ENCODE measurements at regions not wholly inside any gene's neighbourhood (a gene's known extent, or its start where the extent isn't known, plus 50 kb on each side); places are given as distances from the start of the nearest gene placed in this dataset.

DNA sequence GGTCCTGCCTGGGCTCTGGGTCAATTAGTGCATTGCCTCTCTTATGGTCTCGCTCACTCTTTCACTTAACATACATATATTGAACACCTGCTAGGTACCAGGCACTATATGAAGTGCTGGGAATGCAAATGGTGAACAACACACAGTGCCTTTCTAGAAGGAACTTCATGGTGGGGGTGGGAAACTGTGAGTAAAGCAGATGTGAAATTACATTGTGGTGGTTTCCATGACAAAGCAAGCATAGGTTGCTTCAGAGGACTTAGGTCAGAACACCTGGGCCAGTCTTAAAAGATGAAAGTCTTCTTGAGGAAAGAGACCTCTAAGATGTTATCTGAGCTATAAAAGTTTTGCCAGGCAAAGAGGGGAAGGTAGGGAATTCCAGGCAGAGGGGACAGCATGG is 231.3 kb downstream of the BUD13 start:
- Histone ChIP-seq H3K9me3 (ENCODE audit: control insufficient read depth, insufficient read depth, low read length) (no peaks in the 10 kb centered on the region), H3K4me3 (ENCODE audit: low read depth, low read length) (no peak overlapping the region), H3K27me3 (ENCODE audit: control insufficient read depth, insufficient read depth, low read length) (peaks cover 2% of the 10 kb centered on the region), H3K27ac (ENCODE audit: low read depth, low read length) (no peak overlapping the region)
- no peak for DNase-seq (ENCODE audit: low read depth, low spot score)
- TF ChIP-seq, protein P1, sequence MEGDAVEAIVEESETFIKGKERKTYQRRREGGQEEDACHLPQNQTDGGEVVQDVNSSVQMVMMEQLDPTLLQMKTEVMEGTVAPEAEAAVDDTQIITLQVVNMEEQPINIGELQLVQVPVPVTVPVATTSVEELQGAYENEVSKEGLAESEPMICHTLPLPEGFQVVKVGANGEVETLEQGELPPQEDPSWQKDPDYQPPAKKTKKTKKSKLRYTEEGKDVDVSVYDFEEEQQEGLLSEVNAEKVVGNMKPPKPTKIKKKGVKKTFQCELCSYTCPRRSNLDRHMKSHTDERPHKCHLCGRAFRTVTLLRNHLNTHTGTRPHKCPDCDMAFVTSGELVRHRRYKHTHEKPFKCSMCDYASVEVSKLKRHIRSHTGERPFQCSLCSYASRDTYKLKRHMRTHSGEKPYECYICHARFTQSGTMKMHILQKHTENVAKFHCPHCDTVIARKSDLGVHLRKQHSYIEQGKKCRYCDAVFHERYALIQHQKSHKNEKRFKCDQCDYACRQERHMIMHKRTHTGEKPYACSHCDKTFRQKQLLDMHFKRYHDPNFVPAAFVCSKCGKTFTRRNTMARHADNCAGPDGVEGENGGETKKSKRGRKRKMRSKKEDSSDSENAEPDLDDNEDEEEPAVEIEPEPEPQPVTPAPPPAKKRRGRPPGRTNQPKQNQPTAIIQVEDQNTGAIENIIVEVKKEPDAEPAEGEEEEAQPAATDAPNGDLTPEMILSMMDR (IDR thresholded peaks at IDR 0.05; ENCODE audit: low read depth, low read length) = no peak
- ChIA-PET POLR2A (no interaction called here), CTCF (no interaction called here)

DNA sequence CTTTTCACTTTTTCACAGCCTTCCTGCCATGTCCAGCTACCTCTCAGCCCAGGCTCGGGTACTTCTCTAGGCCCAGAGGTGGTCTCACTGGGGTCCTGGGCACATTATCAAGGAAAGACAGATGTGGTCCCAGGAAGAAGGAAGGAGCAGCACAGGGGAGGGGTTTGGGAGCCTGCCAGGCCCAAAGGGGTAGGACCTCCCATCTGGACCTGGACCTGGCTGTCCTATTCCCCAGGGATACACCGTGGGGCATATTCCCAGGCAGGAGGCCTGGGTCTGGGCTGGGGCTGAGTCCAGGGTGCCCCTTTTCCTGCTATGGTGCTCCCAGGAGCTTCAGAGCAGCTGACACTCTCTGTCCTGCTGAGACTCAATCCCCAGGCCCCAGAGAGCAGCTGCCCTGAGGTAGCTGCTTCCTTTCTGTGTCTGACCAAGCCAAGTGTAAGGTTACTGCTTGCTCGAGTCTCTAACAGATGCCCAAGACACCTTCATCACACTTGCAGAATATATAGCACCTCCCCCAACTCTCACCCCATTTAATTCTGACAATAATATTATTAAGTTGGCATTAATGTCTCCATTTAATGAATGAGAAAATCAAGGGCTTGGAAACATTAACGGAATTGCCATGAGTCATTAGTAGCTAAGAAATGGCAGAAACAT is 232.0 kb downstream of the BUD13 start:
- ChIA-PET CTCF (no interaction called here), POLR2A (no interaction called here)

DNA sequence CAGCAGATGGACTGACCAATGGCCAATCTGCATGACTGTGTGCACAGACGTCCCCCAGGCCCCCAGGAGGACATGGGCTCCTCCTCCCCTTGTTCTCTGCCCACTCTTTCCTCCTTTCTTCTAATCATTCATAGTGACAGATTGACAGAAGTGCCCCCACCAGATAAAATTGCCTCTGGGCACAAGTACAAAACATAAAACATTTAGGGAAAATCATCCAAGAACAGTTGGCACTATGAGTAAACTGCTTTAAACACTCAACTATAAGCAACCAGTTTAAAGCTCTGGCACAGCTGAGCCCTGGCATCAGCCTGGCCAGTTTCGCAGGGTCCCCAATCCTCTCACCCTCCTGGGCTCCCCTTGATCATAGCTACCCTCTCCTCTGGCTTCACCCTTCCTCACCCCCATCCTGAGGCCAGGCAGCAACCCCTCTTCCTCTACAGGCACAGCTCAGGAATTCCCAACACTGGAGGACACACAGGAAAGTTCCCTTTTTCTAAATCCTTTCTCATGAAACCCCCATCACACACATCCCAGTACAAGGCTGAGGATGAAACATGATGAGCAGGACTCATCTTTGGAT is 232.9 kb downstream of the BUD13 start:
- ChIA-PET POLR2A (no interaction called here), CTCF (no interaction called here)
- TF ChIP-seq, protein P1 (IDR thresholded peaks at IDR 0.05; ENCODE audit: low read depth, low read length) = no peak
- H3K9me3 ChIP-seq (ENCODE audit: control insufficient read depth, insufficient read depth, low read length) = no peaks in the 10 kb centered on the region
- no peak for DNase-seq (ENCODE audit: low read depth, low spot score)
- no peak overlapping the region for H3K4me3 ChIP-seq (ENCODE audit: low read depth, low read length)
- H3K27me3 ChIP-seq (ENCODE audit: control insufficient read depth, insufficient read depth, low read length) = peaks cover 2% of the 10 kb centered on the region
- no peak overlapping the region for H3K27ac ChIP-seq (ENCODE audit: low read depth, low read length)

More for the DNA sequence above, 232.0 kb downstream of the BUD13 start:
- TF ChIP-seq, protein P1 (IDR thresholded peaks at IDR 0.05; ENCODE audit: low read depth, low read length) = no peak
- H3K27ac ChIP-seq (ENCODE audit: low read depth, low read length) = no peak overlapping the region
- no peak for DNase-seq (ENCODE audit: low read depth, low spot score)
- no peak overlapping the region for H3K4me3 ChIP-seq (ENCODE audit: low read depth, low read length)
- peaks cover 2% of the 10 kb centered on the region for H3K27me3 ChIP-seq (ENCODE audit: control insufficient read depth, insufficient read depth, low read length)
- no peaks in the 10 kb centered on the region for H3K9me3 ChIP-seq (ENCODE audit: control insufficient read depth, insufficient read depth, low read length)

DNA sequence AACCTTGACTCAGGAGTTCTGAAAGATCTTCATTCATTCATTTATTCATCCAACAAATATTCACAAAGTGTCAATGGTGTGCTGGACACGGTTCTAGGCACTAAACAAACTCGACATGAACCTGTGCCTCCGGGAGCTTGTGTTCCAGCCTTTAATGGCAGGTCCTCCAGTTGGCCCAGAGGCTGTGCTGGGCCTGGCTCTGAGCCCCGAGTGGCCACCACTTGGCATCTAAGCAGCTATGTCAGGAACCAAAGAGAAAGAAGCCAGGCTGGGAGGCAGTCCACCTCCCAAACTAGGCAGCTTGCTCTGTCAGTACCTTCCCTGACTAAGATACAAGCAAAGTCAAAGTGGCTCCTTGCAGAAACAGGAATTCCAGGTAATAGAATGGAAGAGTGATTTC is 233.6 kb downstream of the BUD13 start:
- ChIA-PET CTCF (no interaction called here), POLR2A (no interaction called here)
- H3K9me3 ChIP-seq (ENCODE audit: control insufficient read depth, insufficient read depth, low read length) = no peaks in the 10 kb centered on the region
- no peak overlapping the region for H3K4me3 ChIP-seq (ENCODE audit: low read depth, low read length)
- DNase-seq (ENCODE audit: low read depth, low spot score) = no peak
- H3K27me3 ChIP-seq (ENCODE audit: control insufficient read depth, insufficient read depth, low read length) = peaks cover 2% of the 10 kb centered on the region
- no peak overlapping the region for H3K27ac ChIP-seq (ENCODE audit: low read depth, low read length)
- TF ChIP-seq, protein P1 (IDR thresholded peaks at IDR 0.05; ENCODE audit: low read depth, low read length) = no peak

DNA sequence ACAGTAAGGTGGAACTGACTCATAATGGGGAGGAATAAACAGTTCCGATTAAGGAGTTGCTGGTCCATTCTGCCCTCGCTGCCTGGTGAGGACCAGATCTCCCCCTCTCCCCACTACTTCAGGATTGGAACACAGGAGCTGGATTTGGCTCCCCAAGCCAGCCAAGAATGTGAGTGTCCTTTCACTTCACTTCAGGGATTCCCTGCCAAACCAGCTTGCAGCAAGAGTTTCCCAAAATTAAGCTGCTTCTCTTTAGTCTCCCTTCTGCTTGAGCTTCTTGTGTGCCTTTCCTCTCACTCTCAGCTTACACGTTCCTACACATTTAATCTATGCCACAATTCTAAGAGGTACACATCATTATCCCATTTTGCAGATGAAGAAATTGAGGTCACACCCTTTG is 234.1 kb downstream of the BUD13 start:
- no peak for DNase-seq (ENCODE audit: low read depth, low spot score)
- CTCF ChIA-PET = no interaction called here
- no peak overlapping the region for H3K27ac ChIP-seq (ENCODE audit: low read depth, low read length)
- peaks cover 3% of the 10 kb centered on the region for H3K27me3 ChIP-seq (ENCODE audit: control insufficient read depth, insufficient read depth, low read length)
- POLR2A ChIA-PET = no interaction called here
- H3K9me3 ChIP-seq (ENCODE audit: control insufficient read depth, insufficient read depth, low read length) = no peaks in the 10 kb centered on the region
- TF ChIP-seq, protein P1 (IDR thresholded peaks at IDR 0.05; ENCODE audit: low read depth, low read length) = no peak
- H3K4me3 ChIP-seq (ENCODE audit: low read depth, low read length) = no peak overlapping the region
